Superior temporal gyrus (tissue), 1 donor: ENCODE measurements at regions not wholly inside any gene's neighbourhood (a gene's known extent, or its start where the extent isn't known, plus 50 kb on each side); places are given as distances from the start of the nearest gene placed in this dataset.

ENCODE experiments used
- DNase-seq: peaks from one replicate; pipeline ENCODE4 v3.0.0-alpha.2; 2016; ENCODE audit errors: extremely low spot score

- no peak for DNase-seq
These were observed 50.4 kb upstream of the SERTAD2 start for GRCh38 chr2:64704161-64704560.

GRCh38 chr2:64704996-64705395 is 51.3 kb upstream of the SERTAD2 start:
- no peak for DNase-seq

- DNase-seq: no peak
These were observed 53.6 kb upstream of the SERTAD2 start for GRCh38 chr2:64707276-64707675.

- no peak for DNase-seq
These were observed 55.1 kb upstream of the SERTAD2 start for GRCh38 chr2:64708829-64709228.

GRCh38 chr2:64711252-64711800 is 57.6 kb upstream of the SERTAD2 start:
- DNase-seq: no peak

- DNase-seq: no peak
These were observed 60.0 kb upstream of the SERTAD2 start for GRCh38 chr2:64713686-64714085.

- DNase-seq: peak; percentile 84
These were observed 62.9 kb upstream of the SERTAD2 start for GRCh38 chr2:64716569-64716968.

GRCh38 chr2:64718250-64718885 is 64.7 kb upstream of the SERTAD2 start:
- peak; percentile 32 for DNase-seq

- peak; percentile 48 for DNase-seq
These were observed 67.0 kb upstream of the SERTAD2 start for GRCh38 chr2:64720535-64721319.

- no peak for DNase-seq
These were observed 67.6 kb upstream of the SERTAD2 start for GRCh38 chr2:64721320-64721623.

GRCh38 chr2:64722291-64723044 is 68.8 kb upstream of the SERTAD2 start:
- DNase-seq: peak; percentile 27

GRCh38 chr2:64727013-64727767 is 73.5 kb upstream of the SERTAD2 start:
- no peak for DNase-seq

GRCh38 chr2:64727843-64728463 is 74.2 kb upstream of the SERTAD2 start:
- no peak for DNase-seq

- peak; percentile 88 for DNase-seq
These were observed 77.0 kb upstream of the SERTAD2 start for GRCh38 chr2:64730551-64731262.

- DNase-seq: no peak
These were observed 77.5 kb upstream of the SERTAD2 start for GRCh38 chr2:64731263-64731643.

GRCh38 chr2:64731746-64732145 is 78.0 kb upstream of the SERTAD2 start:
- DNase-seq: peak; percentile 40

GRCh38 chr2:64732146-64732545 is 78.4 kb upstream of the SERTAD2 start:
- DNase-seq: no peak

GRCh38 chr2:64735504-64735903 is 81.8 kb upstream of the SERTAD2 start:
- no peak for DNase-seq

- DNase-seq: no peak
These were observed 83.8 kb upstream of the SERTAD2 start for GRCh38 chr2:64737547-64737946.

- DNase-seq: no peak
These were observed 84.3 kb upstream of the SERTAD2 start for GRCh38 chr2:64738026-64738425.

- no peak for DNase-seq
These were observed 89.0 kb upstream of the SERTAD2 start for GRCh38 chr2:64742678-64743077.
